ACC112 (cell line): ENCODE measurements at regions not wholly inside any gene's neighbourhood (a gene's known extent, or its start where the extent isn't known, plus 50 kb on each side); places are given as distances from the start of the nearest gene placed in this dataset.

Experiments used
- H2AFZ ChIP-seq: fragments of 200-600 bp; sonication (generic); one replicate; pipeline ENCODE4 v1.6.0; 2017; ENCODE audit warnings: antibody characterized with exemption, low read length; ENCODE audit not compliant: unreplicated experiment
- H3K27ac ChIP-seq: fragments of 200-600 bp; sonication (generic); 2 replicates; pipeline ENCODE4 v1.5.1; 2014; ENCODE audit warnings: low read depth, mild to moderate bottlenecking, antibody characterized with exemption, low read length, moderate library complexity
- H3K27me3 ChIP-seq: fragments of 200-600 bp; sonication (generic); 2 replicates; pipeline ENCODE4 v1.6.1; 2014; ENCODE audit warnings: mild to moderate bottlenecking, antibody characterized with exemption, low read length, moderate library complexity, mixed read lengths; ENCODE audit not compliant: insufficient read depth
- H3K36me3 ChIP-seq: fragments of 200-600 bp; sonication (generic); 2 replicates; pipeline ENCODE4 v1.6.1; 2016; ENCODE audit warnings: mild to moderate bottlenecking, antibody characterized with exemption, low read length, moderate library complexity, mixed read lengths; ENCODE audit not compliant: insufficient read depth
- H3K4me1 ChIP-seq: fragments of 200-600 bp; sonication (generic); one replicate; pipeline ENCODE4 v1.6.1; 2016; ENCODE audit warnings: low read length, mixed read lengths; ENCODE audit not compliant: insufficient read depth, unreplicated experiment, control insufficient read depth
- H3K4me3 ChIP-seq: fragments of 200-600 bp; sonication (generic); 2 replicates; pipeline ENCODE4 v1.5.1; 2014; ENCODE audit warnings: mild to moderate bottlenecking, low read depth, low read length
- H3K79me2 ChIP-seq: fragments of 200-600 bp; sonication (generic); one replicate; pipeline ENCODE4 v1.6.0; 2016; ENCODE audit warnings: low read length; ENCODE audit not compliant: control insufficient read depth, unreplicated experiment, insufficient read depth

DNA sequence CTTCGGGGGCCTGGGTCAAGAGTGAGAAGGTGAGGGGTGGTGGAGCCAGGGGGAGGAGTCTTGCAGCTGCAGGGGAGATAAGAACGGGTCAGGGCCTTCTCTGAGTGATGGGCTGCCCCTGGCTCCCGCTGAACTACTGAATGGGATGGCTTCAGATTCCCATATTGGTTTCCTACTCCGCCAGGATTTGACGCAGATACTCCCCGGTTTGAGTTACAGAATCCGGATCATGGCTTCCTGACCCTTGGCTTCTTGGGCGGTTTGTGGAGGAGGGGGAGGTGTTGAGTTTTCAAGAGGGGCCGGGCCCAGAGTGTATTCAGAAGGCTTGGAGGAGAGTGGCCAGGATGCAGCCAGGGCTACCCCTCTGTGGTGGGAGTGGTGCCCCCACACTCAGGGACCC is 119.9 kb upstream of the ATP2B2 start:
- H3K4me3 ChIP-seq, result no peak overlapping the region
- peaks cover 94% of the 10 kb centered on the region for H3K27me3 ChIP-seq
- H3K36me3 ChIP-seq, result no peaks in the 10 kb centered on the region
- no peak overlapping the region for H3K27ac ChIP-seq
- H3K79me2 ChIP-seq, result no peaks in the 10 kb centered on the region
- no peak overlapping the region for H2AFZ ChIP-seq
- no peaks in the 10 kb centered on the region for H3K4me1 ChIP-seq

- Histone ChIP-seq H3K27me3 (peaks cover 89% of the 10 kb centered on the region), H3K27ac (no peak overlapping the region), H3K36me3 (no peaks in the 10 kb centered on the region), H3K79me2 (no peaks in the 10 kb centered on the region), H2AFZ (no peak overlapping the region), H3K4me1 (no peaks in the 10 kb centered on the region), H3K4me3 (no peak overlapping the region)
These were observed 122.6 kb upstream of the ATP2B2 start for GRCh38 chr3:10627884-10628572.

DNA sequence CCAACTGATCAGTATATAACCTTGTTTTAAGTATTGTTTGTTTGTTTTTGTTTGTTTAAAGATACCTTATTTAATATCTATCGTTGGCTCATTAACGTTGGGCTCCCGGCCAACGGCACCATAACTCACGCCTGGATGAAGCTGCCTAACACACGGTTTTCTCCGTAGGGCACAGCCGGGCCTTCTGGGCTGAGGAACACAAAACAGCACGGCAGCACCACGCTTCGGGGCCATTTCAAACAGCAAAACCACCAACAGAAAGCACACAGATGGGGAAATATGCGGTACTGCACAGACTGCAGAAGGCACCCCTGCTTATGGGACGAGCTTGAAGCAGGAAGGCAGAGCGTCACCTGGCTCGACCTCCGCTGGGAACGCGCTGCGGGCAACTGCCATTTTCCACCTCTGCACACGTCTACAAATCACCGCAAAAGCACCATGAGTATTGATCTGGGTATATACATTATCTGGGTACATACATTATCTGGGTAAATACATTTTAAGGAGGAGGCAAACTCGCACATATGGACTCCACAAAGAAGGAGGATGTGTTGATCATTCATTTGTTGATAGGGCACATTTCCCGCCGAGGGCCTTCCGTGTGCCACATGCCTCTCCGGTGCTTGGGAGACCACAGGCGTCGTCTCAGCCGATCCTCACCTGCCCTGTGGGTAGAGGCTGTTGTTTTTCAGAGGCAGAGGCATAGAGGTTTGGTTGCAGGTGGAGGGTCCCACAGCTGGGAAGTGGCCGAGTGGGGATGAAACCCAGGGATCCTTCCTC is 123.7 kb upstream of the ATP2B2 start:
- no peak overlapping the region for H2AFZ ChIP-seq
- H3K4me3 ChIP-seq, result no peak overlapping the region
- H3K79me2 ChIP-seq, result no peaks in the 10 kb centered on the region
- no peak overlapping the region for H3K27ac ChIP-seq
- H3K27me3 ChIP-seq, result peaks cover 89% of the 10 kb centered on the region
- no peaks in the 10 kb centered on the region for H3K4me1 ChIP-seq
- H3K36me3 ChIP-seq, result no peaks in the 10 kb centered on the region

- Histone ChIP-seq H3K79me2 (no peaks in the 10 kb centered on the region), H2AFZ (no peak overlapping the region), H3K4me1 (no peaks in the 10 kb centered on the region), H3K27me3 (peaks cover 90% of the 10 kb centered on the region), H3K27ac (no peak overlapping the region), H3K4me3 (no peak overlapping the region), H3K36me3 (no peaks in the 10 kb centered on the region)
These were observed 124.3 kb upstream of the ATP2B2 start for GRCh38 chr3:10629671-10630040.

DNA sequence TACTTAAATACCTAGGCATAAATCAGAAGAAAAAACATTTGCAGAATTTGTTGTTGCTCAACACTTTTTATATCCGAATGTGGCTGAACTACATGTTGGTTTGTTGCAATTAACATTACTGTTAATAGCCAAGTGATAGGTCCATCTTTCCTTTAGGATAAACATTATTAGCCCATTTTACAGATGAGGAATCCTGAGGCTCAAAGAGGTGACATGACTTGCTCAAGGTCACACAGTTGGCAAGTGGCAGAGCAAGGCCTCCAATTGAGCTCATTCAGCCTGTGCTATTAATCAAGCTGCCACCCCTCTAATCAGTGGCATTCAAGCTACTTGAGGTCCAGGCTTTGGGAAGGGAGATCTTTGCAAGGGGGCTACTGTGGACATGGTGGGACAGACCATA is 125.8 kb upstream of the ATP2B2 start:
- H3K27me3 ChIP-seq, result peaks cover 88% of the 10 kb centered on the region
- no peak overlapping the region for H3K27ac ChIP-seq
- H2AFZ ChIP-seq, result no peak overlapping the region
- H3K36me3 ChIP-seq, result no peaks in the 10 kb centered on the region
- H3K4me1 ChIP-seq, result no peaks in the 10 kb centered on the region
- H3K79me2 ChIP-seq, result no peaks in the 10 kb centered on the region
- no peak overlapping the region for H3K4me3 ChIP-seq

DNA sequence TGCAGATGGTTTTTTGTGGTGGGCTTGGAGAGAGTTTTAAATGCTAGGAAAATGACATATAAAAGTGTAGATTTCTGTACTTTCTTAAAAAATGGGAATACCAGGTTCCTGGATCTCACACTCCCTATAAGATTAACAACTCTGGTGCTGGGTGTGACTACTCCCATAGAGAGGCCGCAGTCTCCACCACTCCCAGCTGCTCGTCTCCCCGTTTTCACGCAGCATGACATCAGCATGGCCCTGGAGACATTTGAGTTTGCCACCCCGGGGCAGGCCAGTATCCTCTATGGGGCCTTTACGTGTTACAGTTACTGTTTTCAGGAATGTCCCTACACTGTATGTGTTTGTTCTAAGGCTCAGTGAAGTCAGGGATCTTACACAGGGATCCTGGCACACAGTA is 126.7 kb upstream of the ATP2B2 start:
- Histone ChIP-seq H3K36me3 (no peaks in the 10 kb centered on the region), H3K4me3 (no peak overlapping the region), H3K27ac (no peak overlapping the region), H2AFZ (no peak overlapping the region), H3K4me1 (no peaks in the 10 kb centered on the region), H3K79me2 (no peaks in the 10 kb centered on the region), H3K27me3 (peaks cover 89% of the 10 kb centered on the region)

DNA sequence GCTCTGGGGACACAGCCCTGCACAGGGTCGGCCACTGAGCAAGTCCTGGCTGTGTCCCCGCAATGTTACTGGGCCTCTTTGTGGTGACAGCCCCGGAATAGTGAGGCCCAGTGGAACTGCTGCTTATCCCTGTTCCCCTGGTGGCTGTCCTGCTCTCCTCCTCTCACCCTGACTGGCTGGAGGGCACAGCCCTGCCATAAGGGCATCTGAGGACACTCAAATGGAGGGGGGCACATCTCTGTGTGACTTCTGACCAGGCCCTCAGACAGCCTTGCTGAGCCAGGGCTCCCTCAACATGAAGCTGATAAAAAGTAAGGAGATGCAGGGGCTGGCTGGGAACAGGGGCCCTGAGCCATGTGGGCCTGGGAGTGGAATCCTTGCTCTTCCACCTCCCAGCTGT is 127.4 kb upstream of the ATP2B2 start:
- Histone ChIP-seq H2AFZ (no peak overlapping the region), H3K36me3 (no peaks in the 10 kb centered on the region), H3K4me1 (no peaks in the 10 kb centered on the region), H3K79me2 (no peaks in the 10 kb centered on the region), H3K27ac (no peak overlapping the region), H3K4me3 (no peak overlapping the region), H3K27me3 (peaks cover 87% of the 10 kb centered on the region)

DNA sequence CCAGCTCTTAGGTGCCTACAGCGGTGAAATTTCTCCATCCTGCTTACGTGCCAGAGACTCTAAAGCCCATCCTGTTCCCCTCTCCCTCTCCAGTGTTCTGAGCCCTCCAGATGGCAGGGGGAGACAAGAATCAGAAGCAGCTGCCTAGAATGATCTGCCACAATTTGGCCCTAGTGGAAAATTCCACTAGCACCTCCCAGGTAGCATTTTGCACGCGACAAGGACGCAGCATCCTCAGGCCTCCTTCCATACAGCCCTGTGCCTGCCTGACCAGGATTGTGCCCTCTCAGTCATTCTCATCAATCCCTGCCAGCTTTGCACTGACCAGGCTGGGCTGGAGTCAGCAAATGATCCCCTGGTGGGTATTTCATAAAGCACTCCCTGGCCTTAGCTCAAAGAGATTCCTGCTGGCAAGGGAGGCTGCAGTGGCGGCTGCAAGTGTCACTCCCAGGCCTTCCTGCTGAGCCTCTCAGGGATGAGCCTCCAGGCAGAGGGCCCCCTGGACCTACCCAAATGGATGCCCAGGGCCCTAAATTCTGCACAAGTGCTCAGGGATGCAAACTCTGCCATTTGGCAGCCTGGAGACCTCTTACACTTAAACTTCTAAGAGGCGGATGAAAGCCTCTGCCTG is 130.2 kb upstream of the ATP2B2 start:
- no peak overlapping the region for H2AFZ ChIP-seq
- H3K4me3 ChIP-seq, result no peak overlapping the region
- peaks cover 72% of the 10 kb centered on the region for H3K27me3 ChIP-seq
- H3K4me1 ChIP-seq, result no peaks in the 10 kb centered on the region
- H3K27ac ChIP-seq, result no peak overlapping the region
- no peaks in the 10 kb centered on the region for H3K79me2 ChIP-seq
- H3K36me3 ChIP-seq, result no peaks in the 10 kb centered on the region

DNA sequence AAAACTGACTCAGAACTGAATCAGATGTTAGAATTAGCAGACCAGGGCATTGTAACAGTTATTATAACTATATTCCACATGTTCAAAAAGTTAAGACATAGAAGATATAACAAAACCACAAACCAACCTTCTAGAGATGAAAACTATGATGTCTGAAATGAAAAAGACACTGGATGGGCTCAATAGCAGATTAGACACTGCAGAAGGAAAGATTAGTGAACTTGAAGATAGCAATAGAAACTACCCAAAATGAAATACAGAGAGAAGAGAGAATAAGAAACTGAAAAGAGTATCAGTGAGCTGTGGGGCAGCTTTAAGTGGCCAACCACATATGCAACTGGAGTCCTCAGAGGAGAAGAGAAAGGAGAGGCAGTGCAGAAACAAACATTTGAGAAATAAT is 132.0 kb upstream of the ATP2B2 start:
- Histone ChIP-seq H3K27me3 (peaks cover 75% of the 10 kb centered on the region), H3K4me3 (no peak overlapping the region), H3K4me1 (no peaks in the 10 kb centered on the region), H3K36me3 (no peaks in the 10 kb centered on the region), H2AFZ (no peak overlapping the region), H3K27ac (no peak overlapping the region), H3K79me2 (no peaks in the 10 kb centered on the region)

DNA sequence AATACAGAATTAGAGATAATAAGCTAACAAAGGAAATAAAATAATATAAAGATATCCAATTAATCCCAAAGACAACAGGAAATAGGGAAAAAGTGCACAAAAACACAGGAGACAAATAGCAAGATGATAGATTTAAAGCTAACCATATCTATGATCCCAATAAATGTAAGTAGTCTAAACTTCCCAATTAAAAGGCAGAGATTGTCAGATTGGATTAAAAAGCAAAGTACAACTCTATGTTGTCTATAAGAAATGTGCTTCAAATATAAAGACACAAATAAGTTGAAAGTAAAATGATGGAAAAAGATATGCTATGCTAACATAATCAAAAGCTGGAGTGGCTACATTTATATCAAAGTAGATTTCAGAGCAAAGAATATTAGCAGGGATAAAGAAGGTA is 133.1 kb upstream of the ATP2B2 start:
- H2AFZ ChIP-seq, result no peak overlapping the region
- no peaks in the 10 kb centered on the region for H3K79me2 ChIP-seq
- no peaks in the 10 kb centered on the region for H3K36me3 ChIP-seq
- no peak overlapping the region for H3K27ac ChIP-seq
- peaks cover 78% of the 10 kb centered on the region for H3K27me3 ChIP-seq
- no peak overlapping the region for H3K4me3 ChIP-seq
- H3K4me1 ChIP-seq, result no peaks in the 10 kb centered on the region

- peaks cover 81% of the 10 kb centered on the region for H3K27me3 ChIP-seq
These were observed 136.4 kb upstream of the ATP2B2 start for GRCh38 chr3:10641760-10642159.

More at GRCh38 chr3:10641760-10642159, 136.4 kb upstream of the ATP2B2 start:
- Histone ChIP-seq H3K4me3 (no peak overlapping the region), H3K36me3 (no peaks in the 10 kb centered on the region), H2AFZ (no peak overlapping the region), H3K79me2 (no peaks in the 10 kb centered on the region), H3K27ac (no peak overlapping the region), H3K4me1 (no peaks in the 10 kb centered on the region)
